HG03565 (cell line): ENCODE measurements at regions not wholly inside any gene's neighbourhood (a gene's known extent, or its start where the extent isn't known, plus 50 kb on each side); places are given as distances from the start of the nearest gene placed in this dataset.

Experiments used
- ATAC-seq: cut with Tn5 transposase; IDR thresholded peaks from one replicate; pipeline ENCODE4 v1.9.1; 2021; ENCODE audit warnings: mild to moderate bottlenecking, moderate library complexity; ENCODE audit not compliant: unreplicated experiment

GRCh38 chr18:40420675-40421074 lies 1534.4 kb upstream of the PIK3C3 start:
- no peak for ATAC-seq

- ATAC-seq, result no peak
These were observed 1537.5 kb upstream of the PIK3C3 start for GRCh38 chr18:40417501-40417900.

GRCh38 chr18:40415821-40416220 lies 1539.2 kb upstream of the PIK3C3 start:
- no peak for ATAC-seq

GRCh38 chr18:40415176-40415791 lies 1539.8 kb upstream of the PIK3C3 start:
- ATAC-seq, result no peak

- ATAC-seq, result no peak
These were observed 1540.8 kb upstream of the PIK3C3 start for GRCh38 chr18:40414155-40414754.

- ATAC-seq, result no peak
These were observed 1541.9 kb upstream of the PIK3C3 start for GRCh38 chr18:40413160-40413559.

- ATAC-seq, result no peak
These were observed 1542.6 kb upstream of the PIK3C3 start for GRCh38 chr18:40412410-40412809.

- no peak for ATAC-seq
These were observed 1547.1 kb upstream of the PIK3C3 start for GRCh38 chr18:40407909-40408308.

- ATAC-seq, result no peak
These were observed 1550.8 kb upstream of the PIK3C3 start for GRCh38 chr18:40404284-40404683.

GRCh38 chr18:40402052-40402451 lies 1553.0 kb upstream of the PIK3C3 start:
- no peak for ATAC-seq

- ATAC-seq, result no peak
These were observed 1566.9 kb upstream of the PIK3C3 start for GRCh38 chr18:40388121-40388520.

GRCh38 chr18:40387130-40387787 lies 1567.8 kb upstream of the PIK3C3 start:
- no peak for ATAC-seq

GRCh38 chr18:40382197-40382596 lies 1572.8 kb upstream of the PIK3C3 start:
- no peak for ATAC-seq

GRCh38 chr18:40380686-40381439 lies 1574.2 kb upstream of the PIK3C3 start:
- ATAC-seq, result no peak

- no peak for ATAC-seq
These were observed 1579.2 kb upstream of the PIK3C3 start for GRCh38 chr18:40375837-40376236.

GRCh38 chr18:40371673-40372072 lies 1583.4 kb upstream of the PIK3C3 start:
- ATAC-seq, result no peak

GRCh38 chr18:40367576-40367975 lies 1587.5 kb upstream of the PIK3C3 start:
- no peak for ATAC-seq

GRCh38 chr18:40366521-40366920 lies 1588.5 kb upstream of the PIK3C3 start:
- ATAC-seq, result no peak

GRCh38 chr18:40365526-40365925 lies 1589.5 kb upstream of the PIK3C3 start:
- ATAC-seq, result no peak

GRCh38 chr18:40360558-40360957 lies 1594.5 kb upstream of the PIK3C3 start:
- no peak for ATAC-seq

GRCh38 chr18:40357536-40357935 lies 1597.5 kb upstream of the PIK3C3 start:
- ATAC-seq, result no peak

GRCh38 chr18:40356168-40356567 lies 1598.9 kb upstream of the PIK3C3 start:
- ATAC-seq, result no peak
